K562 (cell line): ENCODE measurements at regions not wholly inside any gene's neighbourhood (a gene's known extent, or its start where the extent isn't known, plus 50 kb on each side); places are given as distances from the start of the nearest gene placed in this dataset.

Experiments used
- ARID3B ChIP-seq: fragments of 250-450 bp; sonication (Bioruptor Pico); IDR thresholded peaks from 2 replicates; pipeline ENCODE4 v1.4.0; 2020; ENCODE audit warnings: borderline replicate concordance
- CBX3 ChIP-seq, 2 experiments: IDR thresholded peaks; 1 replicate in 1 of 2; 2 replicates in 1 of 2; pipeline ENCODE4 v1.6.1; 2012; ENCODE audit warnings: inconsistent platforms in 2 of 2, low read length in 2 of 2, borderline replicate concordance in 1 of 2, control low read depth in 1 of 2
- CREBBP ChIP-seq: IDR thresholded peaks from one replicate; pipeline ENCODE4 v1.6.1; 2012; ENCODE audit warnings: low read depth, mild to moderate bottlenecking, control low read depth, inconsistent platforms, low read length
- ELK1 ChIP-seq: sonication (generic); formaldehyde crosslinking; IDR thresholded peaks from 2 replicates; pipeline ENCODE4 v1.8.1; 2022; ENCODE audit warnings: missing genetic modification reagents
- ETV5 ChIP-seq: sonication (generic); formaldehyde crosslinking; IDR thresholded peaks from 2 replicates; pipeline ENCODE4 v1.4.0; 2020; ENCODE audit warnings: low read depth, mild to moderate bottlenecking, missing genetic modification reagents
- FOSL1 ChIP-seq: fragments of 200-800 bp; sonication (Bioruptor generic); conservative IDR thresholded peaks from 2 replicates; pipeline ENCODE4 v1.6.1; 2016; ENCODE audit warnings: missing genetic modification characterization, missing compliant biosample characterization
- GMEB1 ChIP-seq: fragments of 250-450 bp; sonication (Bioruptor Pico); IDR thresholded peaks from 2 replicates; pipeline ENCODE4 v1.4.0; 2020; ENCODE audit warnings: mild to moderate bottlenecking
- MED1 ChIP-seq: sonication (generic); formaldehyde crosslinking; IDR thresholded peaks from 2 replicates; pipeline ENCODE4 v1.8.1; 2023; ENCODE audit warnings: missing genetic modification reagents, borderline replicate concordance
- MEIS2 ChIP-seq: fragments of 450-650 bp; IDR thresholded peaks from 2 replicates; pipeline ENCODE4 v1.6.1; 2014; ENCODE audit warnings: mild to moderate bottlenecking; ENCODE audit not compliant: partially characterized antibody
- NCOA6 ChIP-seq: fragments of 450-650 bp; IDR thresholded peaks from 2 replicates; pipeline ENCODE4 v1.6.1; 2017; ENCODE audit warnings: mild to moderate bottlenecking
- PTTG1 ChIP-seq: fragments of 450-650 bp; IDR thresholded peaks from 2 replicates; pipeline ENCODE4 v1.6.1; 2016; ENCODE audit warnings: low read depth, mild to moderate bottlenecking, missing genetic modification characterization, missing compliant biosample characterization
- RBM17 ChIP-seq: fragments of 200-400 bp; formaldehyde crosslinking; IDR thresholded peaks from 2 replicates; pipeline ENCODE4 v1.6.1; 2017; ENCODE audit warnings: low read depth, mild to moderate bottlenecking, low read length, borderline replicate concordance
- RNF2 ChIP-seq: sonication (generic); IDR thresholded peaks from 2 replicates; pipeline ENCODE4 v1.6.1; 2016
- SMAD4 ChIP-seq: fragments of 250-450 bp; sonication (Bioruptor Pico); conservative IDR thresholded peaks from 2 replicates; pipeline ENCODE4 v1.8.0; 2021; ENCODE audit warnings: inconsistent platforms, mild to moderate bottlenecking, moderate library complexity
- SRSF9 ChIP-seq: fragments of 200-400 bp; formaldehyde crosslinking; IDR thresholded peaks from 2 replicates; pipeline ENCODE4 v1.6.1; 2017; ENCODE audit warnings: low read depth, low read length, borderline replicate concordance
- TEAD2 ChIP-seq: fragments of 450-650 bp; IDR thresholded peaks from 2 replicates; pipeline ENCODE4 v1.6.1; 2016; ENCODE audit warnings: missing genetic modification characterization, control low read depth, missing compliant biosample characterization
- ZEB2 ChIP-seq: fragments of 450-650 bp; IDR thresholded peaks from 2 replicates; pipeline ENCODE4 v1.6.1; 2016
- ZFP1 ChIP-seq: fragments of 450-650 bp; formaldehyde crosslinking; IDR thresholded peaks from 2 replicates; pipeline ENCODE4 v1.4.0; 2020; ENCODE audit warnings: mild to moderate bottlenecking, mixed read lengths
- ZNF445 ChIP-seq: fragments of 250-450 bp; sonication (Bioruptor Pico); IDR thresholded peaks from 2 replicates; pipeline ENCODE4 v1.4.0; 2020; ENCODE audit warnings: low read depth, mild to moderate bottlenecking, moderate library complexity
- ZNF57 ChIP-seq: fragments of 450-650 bp; formaldehyde crosslinking; IDR thresholded peaks from 2 replicates; pipeline ENCODE4 v1.4.0; 2020; ENCODE audit warnings: mild to moderate bottlenecking, moderate library complexity
- ZNF584 ChIP-seq: fragments of 200-800 bp; sonication (Bioruptor generic); IDR thresholded peaks from 2 replicates; pipeline ENCODE4 v1.6.1; 2016; ENCODE audit warnings: low read depth, mild to moderate bottlenecking, missing genetic modification characterization, missing compliant biosample characterization

- TF ChIP-seq PTTG1 (no peak), GMEB1 (CRISPR knock-in tag) (no peak), NCOA6 (no peak), FOSL1 (tag) (0 out of 2 replicates have a peak, but pooled peaks have one; percentile 29), ZFP1 (no peak), CREBBP (no peak), MEIS2 (no peak), ELK1 (no peak), SRSF9 (no peak), SMAD4 (CRISPR knock-in tag) (peak; percentile 66; the same call in 1 of the 2 replicates), ZEB2 (no peak), TEAD2 (tag) (no peak; the same call in 1 of the 2 replicates), MED1 (no peak), ETV5 (CRISPR knock-in tag) (no peak), RNF2 (peak; percentile 85), ARID3B (CRISPR knock-in tag) (no peak), CBX3 (IDR thresholded peaks at IDR 0.05; ENCODE audit: borderline replicate concordance in 1 of 2, low read length in 2 of 2) (peak in 1 of 2 experiments; percentile 89; a peak in 2 of 3 replicates), ZNF584 (no peak), RBM17 (no peak), ZNF445 (no peak), ZNF57 (CRISPR knock-in tag) (no peak)
These were observed 193.9 kb upstream of the PHF14 start (continued) for GRCh38 chr7:10779465-10780399.
